Thymus (tissue), 11 donors: ENCODE measurements at regions not wholly inside any gene's neighbourhood (a gene's known extent, or its start where the extent isn't known, plus 50 kb on each side); places are given as distances from the start of the nearest gene placed in this dataset.

ENCODE experiments used
- DNase-seq, 9 donors: peaks; one replicate each; pipeline ENCODE4 v3.0.0-alpha.2; 2013; ENCODE audit warnings: low spot score in 9 of 9, low read depth in 6 of 9, missing footprints in 1 of 9
- H3K27ac ChIP-seq, 2 donors: one replicate each; pipeline ENCODE4 v1.5.1; 2013; ENCODE audit warnings: control low read depth in 1 of 2, low read depth in 1 of 2, low read length in 1 of 2, mild to moderate bottlenecking in 1 of 2, moderate library complexity in 1 of 2
- H3K27me3 ChIP-seq, 2 donors: one replicate each; pipeline ENCODE4 v1.5.1; 2013; ENCODE audit warnings: low read length in 1 of 2; ENCODE audit not compliant: control insufficient read depth in 2 of 2, insufficient read depth in 1 of 2
- H3K36me3 ChIP-seq, 2 donors: one replicate each; pipeline ENCODE4 v1.5.1; 2013; ENCODE audit warnings: low read length in 1 of 2, mild to moderate bottlenecking in 1 of 2, moderate library complexity in 1 of 2; ENCODE audit not compliant: control insufficient read depth in 2 of 2, insufficient read depth in 2 of 2
- H3K4me1 ChIP-seq, 2 donors: one replicate each; pipeline ENCODE4 v1.5.1; 2013; ENCODE audit warnings: low read length in 2 of 2; ENCODE audit not compliant: control insufficient read depth in 2 of 2, insufficient read depth in 2 of 2
- H3K4me3 ChIP-seq, 2 donors: one replicate each; pipeline ENCODE4 v1.5.1; 2013; ENCODE audit warnings: low read length in 2 of 2, control low read depth in 1 of 2, mild to moderate bottlenecking in 1 of 2
- H3K9me3 ChIP-seq, 2 donors: one replicate each; pipeline ENCODE4 v1.5.1; 2013; ENCODE audit warnings: low read length in 1 of 2, mild to moderate bottlenecking in 1 of 2; ENCODE audit not compliant: control insufficient read depth in 2 of 2, insufficient read depth in 1 of 2
- WGBS: extraction: QIAGEN DNeasy Blood & Tissue Kit; methylation state at CpG from one replicate; pipeline ENCODE4 v1.1.7; 2013; 5-methylcytosine and 5-hydroxymethylcytosine counted together
- donor health status: healthy.

GRCh38 chr7:17549406-17549805 is 251.0 kb downstream of the AHR start:
- WGBS: 75% methylated on average over 2 of the region's 2 CpGs
- Histone ChIP-seq H3K36me3 (no peaks in the 10 kb centered on the region), H3K27me3 (no peaks in the 10 kb centered on the region), H3K27ac (no peak overlapping the region), H3K4me3 (no peak overlapping the region), H3K9me3 (no peaks in the 10 kb centered on the region), H3K4me1 (no peaks in the 10 kb centered on the region)
- no peak for DNase-seq

GRCh38 chr7:17552373-17552772 is 253.9 kb downstream of the AHR start:
- no peak overlapping the region for H3K4me3 ChIP-seq
- DNase-seq: no peak
- no peak overlapping the region for H3K27ac ChIP-seq
- H3K36me3 ChIP-seq: no peaks in the 10 kb centered on the region
- no peaks in the 10 kb centered on the region for H3K9me3 ChIP-seq
- no peaks in the 10 kb centered on the region for H3K27me3 ChIP-seq
- no peaks in the 10 kb centered on the region for H3K4me1 ChIP-seq
- 98% methylated on average over 6 of the region's 6 CpGs for WGBS

GRCh38 chr7:17552952-17553351 is 254.5 kb downstream of the AHR start:
- Histone ChIP-seq H3K36me3 (no peaks in the 10 kb centered on the region), H3K4me1 (no peaks in the 10 kb centered on the region), H3K9me3 (no peaks in the 10 kb centered on the region), H3K27me3 (no peaks in the 10 kb centered on the region), H3K27ac (no peak overlapping the region), H3K4me3 (no peak overlapping the region)
- WGBS: 95% methylated on average over 1 of the region's 1 CpG
- DNase-seq: no peak

GRCh38 chr7:17554341-17555015 is 256.0 kb downstream of the AHR start:
- Histone ChIP-seq H3K27me3 (no peaks in the 10 kb centered on the region), H3K4me3 (no peak overlapping the region), H3K4me1 (no peaks in the 10 kb centered on the region), H3K36me3 (no peaks in the 10 kb centered on the region), H3K9me3 (no peaks in the 10 kb centered on the region), H3K27ac (no peak overlapping the region)
- DNase-seq: no peak
- WGBS: 69% methylated on average over 7 of the region's 7 CpGs

GRCh38 chr7:17556247-17556956 is 257.9 kb downstream of the AHR start:
- no peaks in the 10 kb centered on the region for H3K27me3 ChIP-seq
- no peaks in the 10 kb centered on the region for H3K36me3 ChIP-seq
- no peak for DNase-seq
- H3K27ac ChIP-seq: no peak overlapping the region
- H3K4me3 ChIP-seq: no peak overlapping the region
- no peaks in the 10 kb centered on the region for H3K9me3 ChIP-seq
- 27% methylated on average over 1 of the region's 1 CpG for WGBS
- no peaks in the 10 kb centered on the region for H3K4me1 ChIP-seq

- 92% methylated on average over 1 of the region's 1 CpG for WGBS
- H3K4me3 ChIP-seq: no peak overlapping the region
- DNase-seq: no peak
- no peaks in the 10 kb centered on the region for H3K27me3 ChIP-seq
- no peak overlapping the region for H3K27ac ChIP-seq
- H3K9me3 ChIP-seq: no peaks in the 10 kb centered on the region
- no peaks in the 10 kb centered on the region for H3K36me3 ChIP-seq
- no peaks in the 10 kb centered on the region for H3K4me1 ChIP-seq
These were observed 258.8 kb downstream of the AHR start for GRCh38 chr7:17557251-17557671.

GRCh38 chr7:17558135-17558534 is 259.7 kb downstream of the AHR start:
- no peaks in the 10 kb centered on the region for H3K36me3 ChIP-seq
- WGBS: 91% methylated on average over 4 of the region's 4 CpGs

GRCh38 chr7:17558558-17559332 is 260.3 kb downstream of the AHR start:
- H3K27ac ChIP-seq: no peak overlapping the region
- H3K27me3 ChIP-seq: no peaks in the 10 kb centered on the region
- no peak overlapping the region for H3K4me3 ChIP-seq
- H3K9me3 ChIP-seq: no peaks in the 10 kb centered on the region
- no peaks in the 10 kb centered on the region for H3K4me1 ChIP-seq
- DNase-seq: no peak
- no peaks in the 10 kb centered on the region for H3K36me3 ChIP-seq
- WGBS: 94% methylated on average over 4 of the region's 4 CpGs

More at GRCh38 chr7:17558135-17558534, 259.7 kb downstream of the AHR start:
- no peak overlapping the region for H3K27ac ChIP-seq
- no peaks in the 10 kb centered on the region for H3K9me3 ChIP-seq
- DNase-seq: no peak
- H3K4me3 ChIP-seq: no peak overlapping the region
- no peaks in the 10 kb centered on the region for H3K27me3 ChIP-seq
- H3K4me1 ChIP-seq: no peaks in the 10 kb centered on the region

GRCh38 chr7:17559388-17559787 is 260.9 kb downstream of the AHR start:
- Histone ChIP-seq H3K4me1 (no peaks in the 10 kb centered on the region), H3K27ac (no peak overlapping the region), H3K4me3 (no peak overlapping the region), H3K9me3 (no peaks in the 10 kb centered on the region), H3K27me3 (no peaks in the 10 kb centered on the region), H3K36me3 (no peaks in the 10 kb centered on the region)
- DNase-seq: no peak
- 94% methylated on average over 1 of the region's 1 CpG for WGBS
